GM12865 (cell line): ENCODE measurements at regions not wholly inside any gene's neighbourhood (a gene's known extent, or its start where the extent isn't known, plus 50 kb on each side); places are given as distances from the start of the nearest gene placed in this dataset.
A peak's percentile ranks its signal among the peaks of the same experiment; 100 is the strongest.
"Not testable (repeated sequence)": the region's sequence is repeated elsewhere in the genome, so short reads cannot be mapped to it uniquely, and the experiment has no call there.

Experiments used
- DNase-seq: peaks from one replicate; pipeline ENCODE4 v3.0.0; 2010; ENCODE audit warnings: low read depth
- H3K4me3 ChIP-seq: 2 replicates; pipeline ENCODE4 v1.5.1; 2011; ENCODE audit warnings: mild to moderate bottlenecking, low read depth, low read length, control low read depth
- CTCF ChIP-seq: IDR thresholded peaks from 2 replicates; pipeline ENCODE4 v1.5.1; 2011; ENCODE audit warnings: low read length, control low read depth, low read depth, inconsistent platforms; ENCODE audit not compliant: insufficient read depth; ENCODE audit errors: missing control alignments

GRCh38 chr11:106161775-106162634, 84.5 kb downstream of the AASDHPPT start:
- TF ChIP-seq CTCF: no peak
- H3K4me3 ChIP-seq: no peak overlapping the region
- DNase-seq: no peak

GRCh38 chr11:106167085-106167484, 89.6 kb downstream of the AASDHPPT start:
- TF ChIP-seq CTCF: no peak
- no peak overlapping the region for H3K4me3 ChIP-seq
- no peak for DNase-seq

GRCh38 chr11:106172386-106172991, 95.0 kb downstream of the AASDHPPT start:
- TF ChIP-seq CTCF: no peak
- H3K4me3 ChIP-seq: 0 out of 2 replicates have a peak overlapping the region, but pooled peaks have one; percentile 5
- DNase-seq: no peak

GRCh38 chr11:106173291-106173690, 95.8 kb downstream of the AASDHPPT start:
- H3K4me3 ChIP-seq: no peak overlapping the region
- TF ChIP-seq CTCF: no peak
- DNase-seq: no peak

- not testable (repeated sequence) for DNase-seq, H3K4me3 ChIP-seq
Observed at GRCh38 chr11:106174003-106174402, 96.5 kb downstream of the AASDHPPT start.

- no peak for TF ChIP-seq CTCF
- DNase-seq: no peak
- H3K4me3 ChIP-seq: no peak overlapping the region
Observed at GRCh38 chr11:106176817-106177216, 99.4 kb downstream of the AASDHPPT start.

GRCh38 chr11:106177311-106177710, 99.8 kb downstream of the AASDHPPT start:
- H3K4me3 ChIP-seq: no peak overlapping the region
- DNase-seq: no peak
- TF ChIP-seq CTCF: no peak
